Upper lobe of left lung (tissue), 6 donors: ENCODE measurements at regions not wholly inside any gene's neighbourhood (a gene's known extent, or its start where the extent isn't known, plus 50 kb on each side); places are given as distances from the start of the nearest gene placed in this dataset.
"Not testable (repeated sequence)": the region's sequence is repeated elsewhere in the genome, so short reads cannot be mapped to it uniquely, and the experiment has no call there.

Experiments
- ATAC-seq, 2 donors: fragments of 200-7000 bp; cut with Tn5 transposase; one replicate each; pipeline ENCODE4 v1.9.1; 2022; ENCODE audit warnings: mild to moderate bottlenecking in 2 of 2, moderate library complexity in 2 of 2; ENCODE audit not compliant: low FRiP score in 2 of 2
- DNase-seq, 2 donors: peaks; one replicate each; pipeline ENCODE4 v3.0.0-alpha.2; 2019 to 2020
- H3K27ac ChIP-seq, 4 donors: fragments of 200-600 bp; sonication (generic); one replicate each; pipeline ENCODE4 v1.5.1; 2016 to 2019
- H3K27me3 ChIP-seq, 4 donors: fragments of 200-600 bp; sonication (generic); one replicate each; pipeline ENCODE4 v1.5.1; 2017 to 2019
- H3K36me3 ChIP-seq, 4 donors: fragments of 200-600 bp; sonication (generic); one replicate each; pipeline ENCODE4 v1.5.1; 2016 to 2019
- H3K4me1 ChIP-seq, 4 donors: fragments of 200-600 bp; sonication (generic); one replicate each; pipeline ENCODE4 v1.5.1; 2018 to 2019
- H3K4me3 ChIP-seq, 4 donors: fragments of 200-600 bp; sonication (generic); one replicate each; pipeline ENCODE4 v1.5.1; 2017 to 2019; ENCODE audit warnings: mild to moderate bottlenecking in 2 of 4, moderate library complexity in 1 of 4
- H3K9me3 ChIP-seq, 4 donors: fragments of 200-600 bp; sonication (generic); one replicate each; pipeline ENCODE4 v1.5.1; 2018 to 2019
- WGBS, 2 donors: methylation state at CpG; one replicate each; pipeline ENCODE4 v1.1.5; 2017 to 2018; 5-methylcytosine and 5-hydroxymethylcytosine counted together
- donor health status: DM: no; HTN: no; CAD: no; lungs with moderate emphysema.
- donor health status: DM: no; HTN: yes; CAD: no; lungs with severe emphysema.

GRCh38 chr6:57708061-57708460, 390.6 kb downstream of the PRIM2 start:
- not testable (repeated sequence) for H3K27ac ChIP-seq, H3K27me3 ChIP-seq, DNase-seq, H3K4me1 ChIP-seq, H3K4me3 ChIP-seq, H3K36me3 ChIP-seq, ATAC-seq, H3K9me3 ChIP-seq

- H3K9me3 ChIP-seq, H3K27me3 ChIP-seq, H3K4me1 ChIP-seq, DNase-seq, H3K4me3 ChIP-seq, H3K27ac ChIP-seq, H3K36me3 ChIP-seq, ATAC-seq: not testable (repeated sequence)
- 68 to 80% methylated on average over 2 of the region's 2 CpGs for WGBS, 2 donors
Measured at GRCh38 chr6:57722546-57722945, 405.1 kb downstream of the PRIM2 start.

- not testable (repeated sequence) for DNase-seq, ATAC-seq, H3K4me1 ChIP-seq, H3K9me3 ChIP-seq, H3K27me3 ChIP-seq, H3K4me3 ChIP-seq, H3K27ac ChIP-seq, H3K36me3 ChIP-seq
- WGBS, 2 donors, result 77 to 81% methylated on average over 10 of the region's 10 CpGs
Measured at GRCh38 chr6:57723815-57724401, 406.5 kb downstream of the PRIM2 start.

GRCh38 chr6:57729407-57729806, 412.0 kb downstream of the PRIM2 start:
- H3K27ac ChIP-seq, ATAC-seq, DNase-seq, H3K4me3 ChIP-seq, H3K4me1 ChIP-seq, H3K9me3 ChIP-seq, H3K36me3 ChIP-seq, H3K27me3 ChIP-seq: not testable (repeated sequence)
- 89 to 100% methylated on average over 1 of the region's 2 CpGs for WGBS, 2 donors

- DNase-seq, H3K27me3 ChIP-seq, H3K27ac ChIP-seq, H3K36me3 ChIP-seq, H3K4me1 ChIP-seq, ATAC-seq, H3K9me3 ChIP-seq, H3K4me3 ChIP-seq: not testable (repeated sequence)
- WGBS, 2 donors, result 60 to 69% methylated on average over 4 of the region's 4 CpGs
Measured at GRCh38 chr6:57730726-57731125, 413.3 kb downstream of the PRIM2 start.

- not testable (repeated sequence) for H3K4me1 ChIP-seq, H3K9me3 ChIP-seq, ATAC-seq, H3K4me3 ChIP-seq, H3K27ac ChIP-seq, H3K27me3 ChIP-seq, DNase-seq, H3K36me3 ChIP-seq
- 76 to 87% methylated on average over 3 to 5 of the region's 5 CpGs for WGBS, 2 donors
Measured at GRCh38 chr6:57747716-57748115, 430.3 kb downstream of the PRIM2 start.

GRCh38 chr6:57759850-57760249, 442.4 kb downstream of the PRIM2 start:
- H3K27me3 ChIP-seq, H3K27ac ChIP-seq, H3K4me1 ChIP-seq, H3K9me3 ChIP-seq, ATAC-seq, DNase-seq, H3K4me3 ChIP-seq, H3K36me3 ChIP-seq: not testable (repeated sequence)
- WGBS, 2 donors, result 80 to 89% methylated on average over 1 of the region's 1 CpG

GRCh38 chr6:57792720-57793397, 475.4 kb downstream of the PRIM2 start:
- not testable (repeated sequence) for H3K27me3 ChIP-seq, H3K4me3 ChIP-seq, ATAC-seq, H3K4me1 ChIP-seq, H3K27ac ChIP-seq, H3K9me3 ChIP-seq, H3K36me3 ChIP-seq
- DNase-seq, result peak in 1 of 2 donors; percentile 46
- WGBS, 2 donors, result 11 to 14% methylated on average over 16 to 25 of the region's 25 CpGs

- not testable (repeated sequence) for H3K27me3 ChIP-seq
Measured at GRCh38 chr6:57793398-57793762, 475.9 kb downstream of the PRIM2 start.

GRCh38 chr6:57799703-57800479, 482.5 kb downstream of the PRIM2 start:
- not testable (repeated sequence) for H3K36me3 ChIP-seq, H3K27me3 ChIP-seq, H3K4me1 ChIP-seq, ATAC-seq, H3K9me3 ChIP-seq, H3K27ac ChIP-seq, DNase-seq
- peak overlapping the region in 1 of 4 donors; percentile 21 for H3K4me3 ChIP-seq
- WGBS, 2 donors, result 3 to 8% methylated on average over 36 to 38 of the region's 38 CpGs

More at GRCh38 chr6:57793398-57793762, 475.9 kb downstream of the PRIM2 start:
- H3K4me1 ChIP-seq, ATAC-seq, H3K27ac ChIP-seq, H3K9me3 ChIP-seq, H3K36me3 ChIP-seq, H3K4me3 ChIP-seq, DNase-seq: not testable (repeated sequence)
- WGBS, 2 donors, result 6 to 7% methylated on average over 9 of the region's 9 CpGs

- not testable (repeated sequence) for H3K9me3 ChIP-seq, ATAC-seq, H3K27ac ChIP-seq, H3K4me3 ChIP-seq, H3K36me3 ChIP-seq, H3K27me3 ChIP-seq, H3K4me1 ChIP-seq
- DNase-seq, result peak in 1 of 2 donors; percentile 5
- 3 to 21% methylated on average over 18 to 21 of the region's 21 CpGs for WGBS, 2 donors
Measured at GRCh38 chr6:57808581-57808980, 491.2 kb downstream of the PRIM2 start.

GRCh38 chr6:57809454-57809853, 492.0 kb downstream of the PRIM2 start:
- not testable (repeated sequence) for H3K9me3 ChIP-seq, H3K36me3 ChIP-seq, H3K27me3 ChIP-seq, H3K4me3 ChIP-seq, ATAC-seq, DNase-seq, H3K27ac ChIP-seq, H3K4me1 ChIP-seq
- WGBS, 2 donors, result 15 to 43% methylated on average over 12 of the region's 12 CpGs
